HG03097 (cell line): ENCODE measurements at regions not wholly inside any gene's neighbourhood (a gene's known extent, or its start where the extent isn't known, plus 50 kb on each side); places are given as distances from the start of the nearest gene placed in this dataset.

Source experiments
- ATAC-seq: cut with Tn5 transposase; IDR thresholded peaks from one replicate; pipeline ENCODE4 v1.9.1; 2021; ENCODE audit not compliant: unreplicated experiment, low FRiP score

- ATAC-seq, result no peak
Measured at GRCh38 chr1:80894921-80895320, 905.8 kb upstream of the ADGRL2 start.

GRCh38 chr1:80893115-80893514 is 907.6 kb upstream of the ADGRL2 start:
- ATAC-seq, result no peak

DNA sequence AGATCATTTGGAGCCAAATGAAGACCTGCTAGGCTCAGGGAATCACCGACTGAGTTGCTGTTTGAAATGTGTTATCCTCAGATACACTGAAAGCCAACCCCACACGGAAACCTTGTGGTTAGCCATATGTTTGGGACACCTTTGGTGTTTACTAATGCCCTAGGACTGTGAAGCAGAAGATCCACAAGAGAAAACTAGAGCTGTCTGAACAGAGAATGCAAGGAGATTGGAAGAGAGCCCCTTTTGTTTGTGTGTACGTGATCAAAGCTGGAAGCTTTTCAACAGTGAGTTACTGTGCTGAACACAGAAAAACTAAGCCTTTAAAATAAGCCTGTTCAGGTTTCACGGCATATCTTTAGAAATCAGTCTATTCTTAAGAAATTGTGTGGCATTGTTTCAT is 908.2 kb upstream of the ADGRL2 start:
- ATAC-seq, result no peak

DNA sequence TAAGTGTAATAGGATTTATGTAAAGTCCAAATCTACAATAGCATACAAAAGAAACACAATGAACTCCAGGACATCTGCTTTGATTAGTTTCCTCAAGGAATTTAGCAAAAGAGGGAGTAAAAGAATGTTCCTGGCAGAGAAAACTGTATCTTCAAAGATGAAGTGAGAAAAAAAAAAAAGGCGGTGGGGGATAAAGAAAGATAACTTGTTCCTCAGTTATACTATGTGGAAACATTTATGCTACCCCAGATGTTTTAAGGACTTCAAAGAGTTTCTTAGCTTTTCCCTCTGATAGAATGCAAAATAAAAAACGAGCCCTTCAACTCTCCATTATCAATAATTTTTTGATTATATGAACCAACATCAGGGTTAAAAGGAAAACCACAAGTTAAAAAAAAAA is 908.9 kb upstream of the ADGRL2 start:
- ATAC-seq, result no peak

- no peak for ATAC-seq
Measured at GRCh38 chr1:80882553-80882952, 918.2 kb upstream of the ADGRL2 start.

GRCh38 chr1:80878343-80878742 is 922.4 kb upstream of the ADGRL2 start:
- ATAC-seq, result no peak

DNA sequence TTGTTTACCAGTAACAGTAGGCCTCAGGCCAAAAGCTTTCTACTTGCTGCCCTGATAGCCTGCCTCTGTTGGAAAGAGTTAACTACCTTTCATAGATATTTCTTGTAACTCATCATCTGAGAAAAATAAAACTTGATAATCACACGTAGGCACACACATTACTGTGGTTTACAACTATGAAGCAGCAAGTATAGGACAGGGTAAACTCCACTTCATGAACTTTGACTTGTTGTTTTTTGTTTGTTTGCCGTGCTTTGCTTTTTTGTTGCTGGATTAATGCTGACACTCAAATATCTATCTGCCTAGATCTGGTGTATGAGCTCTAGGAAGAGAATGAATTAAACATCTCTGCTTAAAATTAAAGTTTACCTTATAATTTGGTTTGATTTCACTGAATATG is 924.7 kb upstream of the ADGRL2 start:
- no peak for ATAC-seq

DNA sequence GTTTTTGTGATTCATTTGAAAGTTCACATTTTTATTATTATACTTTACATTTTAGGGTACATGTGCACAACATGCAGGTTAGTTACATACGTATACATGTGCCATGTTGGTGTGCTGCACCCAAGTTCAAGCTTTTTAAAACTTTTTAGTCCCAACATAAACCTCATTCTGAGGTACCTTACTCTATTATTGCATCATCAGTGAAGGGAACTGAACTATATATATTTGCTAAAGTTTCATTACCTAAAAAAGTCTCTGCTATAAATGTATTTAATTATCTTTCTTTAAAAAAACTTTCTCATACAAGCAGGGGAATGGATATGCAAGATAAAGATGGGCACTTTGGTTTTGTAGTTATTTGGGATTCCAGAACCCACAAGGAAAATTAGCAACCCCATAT is 931.4 kb upstream of the ADGRL2 start:
- ATAC-seq, result no peak

- ATAC-seq, result no peak
Measured at GRCh38 chr1:80847904-80848303, 952.8 kb upstream of the ADGRL2 start.

DNA sequence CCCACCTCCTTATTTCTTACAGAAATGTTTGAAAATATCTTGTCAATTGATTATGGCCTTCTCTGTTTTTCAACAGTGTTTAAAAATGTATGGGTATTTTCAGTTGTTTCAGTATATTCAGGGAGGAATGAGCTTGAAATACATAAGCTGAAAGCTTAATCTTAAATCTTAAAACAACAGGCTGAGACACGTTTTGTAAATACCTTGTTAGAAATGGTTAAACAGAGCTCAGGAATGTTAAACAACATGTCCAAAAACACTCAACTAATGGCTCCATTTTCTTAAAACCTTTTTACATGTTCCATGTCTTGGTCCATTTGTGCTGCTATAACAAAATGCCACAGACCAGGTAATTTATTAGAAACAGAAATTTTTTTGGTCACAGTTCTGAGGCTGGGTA is 953.8 kb upstream of the ADGRL2 start:
- no peak for ATAC-seq

DNA sequence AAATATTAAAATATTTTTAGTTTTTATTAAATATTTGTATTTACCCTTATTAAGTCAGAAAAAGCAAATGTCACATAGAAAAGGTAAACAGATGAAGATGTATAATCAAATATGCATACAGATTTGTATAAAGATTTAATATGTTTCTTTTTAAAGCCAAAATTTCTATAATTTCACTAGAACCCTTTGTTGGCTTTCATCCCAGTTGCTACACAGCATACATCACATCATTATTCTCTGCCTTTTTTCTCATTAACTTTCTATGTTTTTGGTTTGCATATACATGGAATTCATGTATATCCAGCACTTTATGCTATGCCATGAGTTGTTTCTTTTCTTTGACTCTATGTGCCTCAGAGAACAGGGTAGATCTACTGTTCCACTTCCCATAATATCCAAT is 957.9 kb upstream of the ADGRL2 start:
- ATAC-seq, result no peak

GRCh38 chr1:80841261-80841660 is 959.5 kb upstream of the ADGRL2 start:
- ATAC-seq, result no peak

DNA sequence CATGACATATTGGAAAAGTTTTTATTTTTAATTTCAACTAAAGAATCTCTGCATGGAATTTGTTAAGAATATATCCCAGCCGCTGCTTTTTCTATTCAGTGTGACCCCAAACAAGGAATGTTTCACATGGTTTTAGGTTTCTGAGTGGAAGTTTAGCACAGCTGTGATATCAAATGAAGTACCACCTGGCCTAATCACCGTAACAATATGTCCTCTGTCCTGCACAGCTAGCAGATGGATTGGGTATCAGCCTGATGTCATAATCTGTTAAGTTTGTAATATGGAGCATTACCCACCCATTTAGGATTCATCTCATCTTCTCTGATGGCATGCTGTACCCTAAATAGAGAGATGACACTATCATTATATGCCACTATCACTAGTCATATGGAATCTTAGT is 963.7 kb upstream of the ADGRL2 start:
- no peak for ATAC-seq

DNA sequence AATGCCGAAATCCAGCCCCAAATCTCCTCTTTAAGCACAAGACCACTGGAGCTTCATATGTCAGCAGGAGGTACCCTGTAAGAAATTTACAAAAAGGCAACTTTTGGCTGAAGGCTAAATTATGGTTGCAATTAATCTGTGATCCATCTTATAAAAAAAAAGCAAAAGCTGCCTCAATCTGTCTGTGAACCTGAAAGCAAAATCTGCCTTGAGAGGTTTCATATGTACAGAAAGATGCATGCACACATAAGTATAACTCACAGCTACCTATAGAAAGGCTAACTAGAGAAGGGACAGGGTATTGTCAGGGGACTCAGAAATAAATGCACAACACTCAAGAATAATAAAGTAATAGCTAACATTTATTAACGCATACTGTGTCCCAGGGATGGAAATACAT is 964.2 kb upstream of the ADGRL2 start:
- no peak for ATAC-seq

DNA sequence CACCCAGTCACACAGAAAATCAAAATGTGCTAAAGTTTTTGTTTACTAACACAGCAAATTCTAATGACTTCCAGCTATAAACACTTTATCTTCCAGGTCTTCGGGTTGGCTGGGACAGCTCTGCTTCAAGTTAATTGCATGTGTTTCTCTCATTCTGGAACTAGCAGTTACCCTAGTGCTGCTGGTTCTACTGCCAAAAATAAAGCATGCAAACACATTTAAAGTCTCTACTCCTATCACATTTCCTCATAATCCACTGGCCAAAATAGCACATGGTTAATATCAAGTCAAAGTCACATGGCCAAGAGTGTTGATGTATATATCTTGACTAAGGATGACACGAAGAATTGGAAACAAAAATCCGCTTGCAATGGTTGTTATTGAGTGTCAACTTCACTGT is 973.1 kb upstream of the ADGRL2 start:
- no peak for ATAC-seq

- ATAC-seq, result no peak
Measured at GRCh38 chr1:80825067-80825466, 975.7 kb upstream of the ADGRL2 start.

DNA sequence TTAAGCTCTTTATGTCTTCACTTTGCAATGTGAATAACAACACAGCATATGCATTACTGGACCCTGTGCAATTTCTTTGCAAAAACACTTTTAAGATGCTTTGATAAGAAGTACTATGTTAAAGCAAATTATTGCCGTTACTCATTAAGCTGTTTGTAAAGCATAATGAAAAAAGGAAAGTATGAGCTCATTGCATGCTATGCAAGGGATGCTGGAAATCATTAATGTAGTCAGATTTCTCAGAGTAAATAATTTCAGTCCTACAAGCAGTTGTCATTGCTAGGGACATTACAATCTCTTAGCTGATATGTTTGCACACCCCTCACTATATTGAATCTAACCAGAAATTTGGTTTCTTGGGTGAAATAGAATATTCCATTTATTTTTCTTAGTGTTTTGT is 982.5 kb upstream of the ADGRL2 start:
- ATAC-seq, result no peak

- ATAC-seq, result no peak
Measured at GRCh38 chr1:80807981-80808380, 992.8 kb upstream of the ADGRL2 start.

DNA sequence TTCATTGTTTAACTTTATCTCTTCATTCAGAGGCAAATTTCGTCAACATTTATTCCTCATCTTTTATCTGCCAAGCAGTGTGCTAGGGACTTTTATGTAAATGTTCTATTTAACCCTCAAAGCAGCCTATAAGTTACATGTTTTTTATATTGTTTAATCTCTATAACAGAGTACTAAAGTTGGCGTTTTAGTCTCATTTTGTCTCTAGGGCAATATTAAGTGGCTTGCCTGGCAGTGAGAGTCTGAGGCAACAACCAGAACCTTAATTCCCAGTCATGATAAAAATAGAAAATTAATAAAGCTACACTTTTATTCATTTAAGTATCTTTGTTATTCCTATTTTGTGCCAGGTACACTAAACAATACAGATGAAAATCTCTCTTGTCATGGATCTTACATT is 994.3 kb upstream of the ADGRL2 start:
- ATAC-seq, result no peak

DNA sequence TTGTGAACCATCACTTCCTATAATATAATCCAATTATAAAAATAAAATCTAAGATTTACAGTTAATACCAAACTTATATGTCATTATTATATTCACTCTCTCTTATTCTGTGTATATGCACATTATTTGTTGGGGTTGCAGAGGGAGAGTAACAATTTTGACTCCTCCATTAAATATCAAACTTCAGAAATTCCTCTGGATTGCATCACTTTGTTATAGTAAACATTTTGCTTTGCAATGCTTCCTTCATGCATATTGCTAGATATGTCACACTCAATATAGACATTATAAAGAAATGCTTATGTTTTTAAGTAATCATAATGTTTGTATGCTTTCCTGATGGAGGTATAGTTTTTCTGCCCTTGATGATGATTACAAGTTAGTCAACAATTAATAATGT is 999.0 kb upstream of the ADGRL2 start:
- ATAC-seq, result no peak

DNA sequence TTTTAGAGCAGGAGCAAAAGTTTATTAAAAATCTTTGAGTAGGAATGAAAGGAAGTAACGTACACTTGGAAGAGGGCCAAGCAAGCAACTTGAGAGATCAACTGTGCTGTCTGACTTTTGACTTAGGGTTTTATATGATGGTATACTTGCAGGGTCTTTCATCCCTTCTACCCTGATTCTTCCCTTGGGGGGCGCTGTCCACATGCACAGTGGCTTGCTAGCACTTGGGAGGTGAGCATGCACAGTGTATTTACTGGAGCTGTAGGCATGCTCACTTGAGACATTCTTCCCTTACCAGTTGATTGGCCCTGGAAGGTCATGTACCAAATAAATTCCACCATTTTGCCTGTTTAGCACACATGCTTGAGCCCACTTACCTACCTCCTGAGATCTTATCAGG is 1001.3 kb upstream of the ADGRL2 start:
- ATAC-seq, result no peak

DNA sequence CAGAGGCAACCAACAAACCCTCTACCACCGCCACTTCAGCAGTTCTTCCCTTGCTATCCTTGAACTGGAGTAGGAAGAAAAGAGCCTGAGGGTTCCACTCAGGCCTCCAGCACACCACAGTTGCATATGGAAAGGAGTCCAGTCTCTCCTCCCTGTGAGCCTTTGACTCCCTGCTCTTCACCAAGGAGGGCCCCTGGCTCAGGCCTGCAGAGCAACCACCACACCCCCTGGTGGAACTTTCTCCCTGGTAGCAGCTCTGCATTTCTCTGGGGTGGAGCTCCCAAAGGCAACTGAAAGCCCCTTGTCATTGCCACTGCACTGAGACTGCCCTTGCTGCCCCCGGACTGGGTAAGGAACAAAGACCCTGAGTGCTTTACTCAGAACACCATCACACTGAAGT is 1021.5 kb upstream of the ADGRL2 start:
- no peak for ATAC-seq

DNA sequence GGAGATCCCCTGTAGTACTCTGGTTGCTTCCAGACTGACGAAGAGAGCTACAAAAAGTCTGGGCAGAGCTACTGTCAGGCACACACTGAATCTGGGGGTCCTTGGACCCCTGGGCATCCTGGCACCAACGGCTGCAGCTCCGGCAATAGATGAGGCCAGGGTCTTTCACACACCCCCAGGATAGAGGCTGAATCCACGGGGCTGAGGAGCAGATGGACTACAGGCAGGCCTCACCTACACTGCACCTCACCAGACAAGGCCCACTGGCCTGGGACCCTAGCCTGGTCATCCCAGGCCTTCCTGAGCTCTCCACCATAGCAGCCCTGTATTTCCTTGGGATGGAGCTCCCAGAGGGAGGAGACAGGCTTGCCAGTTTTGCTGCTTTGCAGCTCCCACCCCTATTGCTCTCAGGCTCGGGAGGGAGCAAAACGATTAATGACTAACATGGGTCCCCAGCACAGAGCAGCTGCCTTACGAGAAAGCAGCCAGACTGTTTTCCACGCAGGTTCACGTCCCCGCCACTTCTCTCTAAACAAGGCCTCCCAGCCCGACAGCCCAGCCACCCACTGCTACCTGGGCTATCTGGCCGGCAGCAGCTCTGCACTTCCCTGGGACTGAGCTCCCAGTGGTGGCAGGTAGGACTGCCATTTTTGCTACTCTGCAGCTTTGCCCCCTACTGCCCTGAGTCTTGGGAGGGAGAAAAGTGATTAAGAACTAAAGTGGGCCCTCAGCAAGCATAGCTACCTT is 1022.5 kb upstream of the ADGRL2 start:
- no peak for ATAC-seq
